ENCODE measurements at regions not wholly inside any gene's neighbourhood (a gene's known extent, or its start where the extent isn't known, plus 50 kb on each side); places are given as distances from the start of the nearest gene placed in this dataset.

DNA sequence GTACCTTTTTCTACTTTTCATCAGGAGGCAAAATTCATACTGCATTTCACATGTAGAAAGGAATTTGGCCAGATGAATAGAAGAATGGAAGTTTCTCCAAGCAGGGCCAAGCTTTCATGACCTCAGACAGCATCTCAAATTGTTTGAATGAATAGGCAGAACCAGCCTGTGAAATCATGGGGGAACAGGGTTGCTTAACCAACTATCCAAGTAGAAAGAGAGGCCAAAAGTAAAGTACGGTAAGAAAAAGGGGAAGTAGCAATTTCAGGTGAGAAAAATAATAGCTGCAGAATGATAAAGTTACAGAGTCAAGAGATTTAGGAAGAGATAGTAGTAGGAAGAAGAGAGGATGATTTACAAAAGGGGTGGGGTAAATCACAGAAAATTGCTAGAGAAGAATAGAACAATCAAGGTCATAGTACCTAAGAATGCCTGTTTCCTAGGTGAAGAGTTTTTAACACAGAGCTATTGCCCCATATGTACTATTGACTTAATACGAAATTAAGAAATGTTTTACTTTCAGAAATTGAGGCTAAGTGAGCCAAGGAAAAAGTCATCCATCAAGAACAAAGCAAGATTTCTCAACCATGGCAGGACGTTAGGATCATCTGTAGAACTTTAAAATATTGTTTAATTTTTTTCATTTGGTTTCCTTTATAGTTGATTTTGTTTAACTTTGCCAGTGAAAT is 177.1 kb upstream of the TET2 start:
- Mint-ChIP-seq H3K4me1 (peaks cover 22% of the 10 kb centered on the region), H3K27ac (no peak overlapping the region), H3K4me3 (no peak overlapping the region), H3K36me3 (ENCODE audit: low read depth) (peaks cover 2% of the 10 kb centered on the region), H3K27me3 (peaks cover 5% of the 10 kb centered on the region), H3K9me3 (peaks cover 2% of the 10 kb centered on the region)
- POLR2A ChIA-PET = no interaction called here
- CTCF ChIA-PET = interaction anchor here (0.7 to 1.6 kb wide), 2 partner anchors 14 to 1234 kb away, joined by 3 read pairs; no protein-coding TSS in a partner anchor
- no peak for DNase-seq

DNA sequence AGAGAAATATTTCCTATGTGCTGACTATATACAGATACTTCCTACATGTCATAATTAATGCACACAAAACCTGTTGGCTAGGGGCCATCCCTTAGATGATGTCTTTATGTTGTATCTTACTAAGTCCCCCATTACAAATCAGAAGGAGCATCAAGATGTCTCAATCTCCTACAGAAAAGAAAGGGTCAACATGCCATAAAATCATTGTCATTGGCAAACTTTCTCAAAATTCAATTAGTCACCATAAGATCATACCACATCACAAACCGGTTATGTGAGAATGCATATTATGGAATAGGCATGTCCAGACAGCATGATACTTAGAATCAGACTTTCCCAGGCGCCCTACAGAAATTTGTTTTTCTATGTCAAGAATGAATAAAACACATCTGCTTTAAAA is 175.2 kb upstream of the TET2 start:
- H3K27ac Mint-ChIP-seq = no peak overlapping the region
- no peaks in the 10 kb centered on the region for H3K9me3 Mint-ChIP-seq
- peaks cover 5% of the 10 kb centered on the region for H3K27me3 Mint-ChIP-seq
- DNase-seq = no peak
- no peak overlapping the region for H3K4me3 Mint-ChIP-seq
- ChIA-PET POLR2A (no interaction called here), CTCF (interaction anchor here (1.6 kb wide), 1 partner anchor 12 kb away, joined by 3 read pairs; no protein-coding TSS in a partner anchor)
- peaks cover 2% of the 10 kb centered on the region for H3K36me3 Mint-ChIP-seq (ENCODE audit: low read depth)
- H3K4me1 Mint-ChIP-seq = peaks cover 17% of the 10 kb centered on the region

DNA sequence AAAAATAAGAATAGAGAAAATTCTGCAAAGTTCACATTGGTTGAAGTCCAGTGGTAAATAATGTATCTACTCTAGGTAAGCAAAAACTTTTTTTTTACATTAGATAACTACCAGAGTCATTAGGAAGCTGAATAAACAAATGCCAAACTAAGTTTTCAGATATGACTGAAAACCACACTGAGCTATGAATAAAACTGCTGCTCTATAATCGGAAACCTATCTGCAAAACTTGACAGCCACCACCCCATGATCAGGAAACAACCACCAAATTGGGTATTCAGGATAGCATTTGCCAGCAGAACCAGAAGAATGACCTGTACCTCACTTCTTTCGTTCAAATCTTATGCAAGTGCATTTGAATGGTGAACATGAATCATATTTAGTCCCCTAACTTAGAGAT is 173.0 kb upstream of the TET2 start:
- CTCF ChIA-PET = no interaction called here
- Mint-ChIP-seq H3K36me3 (ENCODE audit: low read depth) (peaks cover 2% of the 10 kb centered on the region), H3K4me1 (peaks cover 9% of the 10 kb centered on the region), H3K27me3 (peaks cover 5% of the 10 kb centered on the region), H3K9me3 (peaks cover 4% of the 10 kb centered on the region), H3K4me3 (no peak overlapping the region), H3K27ac (no peak overlapping the region)
- POLR2A ChIA-PET = no interaction called here
- no peak for DNase-seq

DNA sequence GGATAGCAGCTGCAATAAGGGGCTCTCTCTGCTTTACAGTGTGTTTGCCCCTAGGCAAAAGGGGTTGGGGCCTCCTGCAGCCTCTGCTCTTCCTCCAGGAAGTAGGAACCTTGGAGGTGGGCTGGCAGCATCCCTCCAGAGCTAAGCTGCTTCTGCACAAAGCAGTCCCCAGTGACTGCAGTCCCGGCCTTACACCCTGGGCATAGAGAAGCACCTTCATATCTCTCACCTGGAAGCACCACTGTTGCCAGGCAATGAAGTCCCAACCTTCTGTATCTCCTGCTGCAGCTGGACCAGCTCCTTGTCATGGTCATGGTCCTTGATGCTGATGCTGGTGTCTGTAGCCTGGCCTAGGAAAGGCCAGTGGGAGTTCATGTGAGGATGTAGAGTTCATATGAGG is 171.1 kb upstream of the TET2 start:
- ChIA-PET CTCF (no interaction called here), POLR2A (no interaction called here)
- no peak for DNase-seq
- no peak overlapping the region for H3K4me3 Mint-ChIP-seq
- peaks cover 11% of the 10 kb centered on the region for H3K9me3 Mint-ChIP-seq
- no peaks in the 10 kb centered on the region for H3K36me3 Mint-ChIP-seq (ENCODE audit: low read depth)
- no peak overlapping the region for H3K27ac Mint-ChIP-seq
- H3K27me3 Mint-ChIP-seq = no peaks in the 10 kb centered on the region
- peaks cover 9% of the 10 kb centered on the region for H3K4me1 Mint-ChIP-seq

DNA sequence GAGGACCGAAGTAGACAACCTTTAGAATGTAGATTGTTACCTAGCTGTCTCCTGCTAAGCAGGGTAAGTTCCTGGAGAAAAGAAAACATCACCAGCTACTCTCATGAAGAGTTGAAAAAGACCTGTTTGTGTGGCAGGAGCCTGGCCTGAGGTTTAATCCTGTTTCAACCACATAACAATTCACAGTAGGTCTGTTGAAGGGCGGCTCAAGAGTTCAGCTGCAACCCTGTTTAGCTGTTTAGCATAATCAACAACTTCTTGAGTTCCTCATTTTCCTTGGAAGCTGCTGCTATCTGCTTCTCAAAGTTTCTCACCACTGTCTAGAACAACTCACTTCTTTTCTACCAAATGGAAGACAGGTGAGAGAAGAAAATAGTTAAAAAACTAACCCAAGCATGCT is 170.4 kb upstream of the TET2 start:
- H3K4me1 Mint-ChIP-seq = peaks cover 9% of the 10 kb centered on the region
- H3K36me3 Mint-ChIP-seq (ENCODE audit: low read depth) = no peaks in the 10 kb centered on the region
- H3K27ac Mint-ChIP-seq = no peak overlapping the region
- peaks cover 11% of the 10 kb centered on the region for H3K9me3 Mint-ChIP-seq
- POLR2A ChIA-PET = no interaction called here
- CTCF ChIA-PET = no interaction called here
- H3K27me3 Mint-ChIP-seq = no peaks in the 10 kb centered on the region
- DNase-seq = no peak
- no peak overlapping the region for H3K4me3 Mint-ChIP-seq

DNA sequence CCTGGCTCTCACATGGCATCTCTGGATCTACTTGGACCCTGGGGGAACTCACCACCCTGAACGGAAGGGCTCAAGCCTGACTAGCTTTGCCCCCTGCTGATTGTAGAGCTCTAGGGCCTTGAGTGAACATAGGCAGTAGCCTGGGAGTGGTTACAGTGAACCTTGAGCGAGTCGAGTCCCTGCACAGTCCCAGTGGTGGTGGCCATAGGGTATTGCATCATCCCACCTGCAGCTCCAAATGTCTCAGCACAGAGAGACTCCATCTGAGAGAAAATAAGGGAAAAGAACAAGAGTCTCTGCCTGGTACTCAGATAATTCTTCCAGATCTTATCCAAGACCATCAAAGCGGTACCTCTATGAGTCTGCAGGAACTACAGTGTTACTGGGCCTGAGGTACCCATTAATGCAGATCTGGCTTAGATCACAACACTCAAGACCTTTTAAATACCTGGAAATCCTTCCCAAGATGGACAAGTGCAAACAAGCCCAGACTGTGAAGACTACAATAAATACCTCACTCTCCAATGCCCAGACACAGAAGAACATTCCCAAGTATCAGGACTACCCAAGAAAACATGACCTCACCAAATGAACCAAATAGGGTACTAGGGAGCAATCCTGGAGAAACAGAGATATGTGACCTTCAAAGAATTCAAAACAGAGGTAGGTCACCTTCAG is 167.5 kb upstream of the TET2 start:
- no peaks in the 10 kb centered on the region for H3K27me3 Mint-ChIP-seq
- DNase-seq = no peak
- H3K36me3 Mint-ChIP-seq (ENCODE audit: low read depth) = no peaks in the 10 kb centered on the region
- H3K4me3 Mint-ChIP-seq = no peak overlapping the region
- ChIA-PET POLR2A (no interaction called here), CTCF (no interaction called here)
- H3K27ac Mint-ChIP-seq = no peak overlapping the region
- peaks cover 13% of the 10 kb centered on the region for H3K9me3 Mint-ChIP-seq
- H3K4me1 Mint-ChIP-seq = no peaks in the 10 kb centered on the region

DNA sequence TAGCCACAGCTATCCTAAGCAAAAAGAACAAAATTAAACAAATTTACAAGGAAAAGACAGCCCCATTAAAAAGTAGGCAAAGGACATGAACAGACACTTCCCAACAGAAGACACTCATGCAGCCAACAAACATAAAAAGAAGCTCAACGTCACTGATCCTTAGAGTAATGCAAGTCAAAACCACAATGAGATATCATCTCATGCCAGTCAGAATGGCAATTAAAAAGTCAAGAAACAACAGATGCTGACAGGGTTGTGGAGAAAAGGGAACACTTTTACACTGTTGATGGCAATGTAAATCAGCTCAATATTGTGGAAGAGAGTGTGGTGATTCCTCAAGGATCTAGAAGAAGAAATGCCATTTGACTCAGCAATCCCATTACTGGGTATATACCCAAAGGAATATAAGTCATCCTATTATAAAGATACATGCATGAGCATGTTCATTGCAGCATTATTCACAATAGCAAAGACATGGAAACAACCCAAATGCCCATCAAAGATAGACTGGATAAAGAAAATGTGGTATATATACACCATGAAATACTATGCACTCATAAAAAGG is 163.0 kb upstream of the TET2 start:
- DNase-seq = no peak
- POLR2A ChIA-PET = no interaction called here
- Mint-ChIP-seq H3K36me3 (ENCODE audit: low read depth) (no peaks in the 10 kb centered on the region), H3K27me3 (no peaks in the 10 kb centered on the region), H3K4me1 (no peaks in the 10 kb centered on the region), H3K4me3 (no peak overlapping the region), H3K27ac (no peak overlapping the region), H3K9me3 (peaks cover 10% of the 10 kb centered on the region)
- CTCF ChIA-PET = interaction anchor here (0.9 kb wide), 1 partner anchor 13 kb away, joined by 3 read pairs; no protein-coding TSS in a partner anchor

DNA sequence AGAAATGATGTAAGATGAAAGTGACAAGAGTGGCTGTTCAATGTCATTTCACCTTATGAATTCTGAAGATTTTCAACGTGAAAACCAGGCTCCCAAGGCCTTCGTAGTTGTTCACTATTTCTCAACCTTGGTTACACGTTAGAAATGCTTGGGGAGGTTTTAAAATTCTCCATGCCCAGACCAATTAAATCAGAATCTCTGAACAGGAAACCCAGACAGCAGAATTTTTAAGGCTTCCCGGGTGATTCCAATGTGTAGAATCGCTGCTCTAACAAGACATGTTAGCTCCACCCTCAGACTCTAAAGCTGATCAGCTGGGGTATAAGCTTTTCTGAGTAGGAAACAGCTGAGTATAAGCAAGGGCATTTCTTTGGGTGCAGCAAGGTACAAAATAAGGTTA is 160.4 kb upstream of the TET2 start:
- CTCF ChIA-PET = interaction anchor here (0.6 kb wide), 1 partner anchor 129 kb away, joined by 6 read pairs; no protein-coding TSS in a partner anchor
- no peaks in the 10 kb centered on the region for H3K27me3 Mint-ChIP-seq
- no peak for DNase-seq
- H3K36me3 Mint-ChIP-seq (ENCODE audit: low read depth) = no peaks in the 10 kb centered on the region
- no peak overlapping the region for H3K27ac Mint-ChIP-seq
- H3K4me3 Mint-ChIP-seq = no peak overlapping the region
- no peaks in the 10 kb centered on the region for H3K4me1 Mint-ChIP-seq
- peaks cover 2% of the 10 kb centered on the region for H3K9me3 Mint-ChIP-seq
- POLR2A ChIA-PET = no interaction called here

DNA sequence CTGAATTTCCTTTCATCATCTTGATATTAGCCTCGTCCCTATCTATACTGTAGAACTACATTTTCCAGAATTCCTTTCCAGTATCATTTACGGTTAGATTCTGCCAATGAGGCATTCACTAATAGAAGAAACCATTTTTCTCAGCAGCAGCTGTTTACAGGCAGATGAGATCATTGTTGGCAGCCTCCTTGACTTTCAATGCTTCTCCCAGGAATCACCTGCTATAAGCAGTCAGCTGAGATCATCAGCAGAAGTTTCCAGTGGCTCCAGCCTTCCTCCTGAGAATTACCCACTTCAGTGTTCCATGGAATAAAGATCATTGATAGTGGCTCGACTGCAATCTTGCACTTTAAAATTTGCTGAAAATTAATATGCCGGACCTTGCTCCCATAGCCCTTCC is 157.3 kb upstream of the TET2 start:
- CTCF ChIA-PET = no interaction called here
- Mint-ChIP-seq H3K4me1 (no peaks in the 10 kb centered on the region), H3K9me3 (peaks cover 5% of the 10 kb centered on the region), H3K4me3 (no peak overlapping the region), H3K27ac (no peak overlapping the region), H3K36me3 (ENCODE audit: low read depth) (no peaks in the 10 kb centered on the region), H3K27me3 (no peaks in the 10 kb centered on the region)
- no peak for DNase-seq
- POLR2A ChIA-PET = no interaction called here

DNA sequence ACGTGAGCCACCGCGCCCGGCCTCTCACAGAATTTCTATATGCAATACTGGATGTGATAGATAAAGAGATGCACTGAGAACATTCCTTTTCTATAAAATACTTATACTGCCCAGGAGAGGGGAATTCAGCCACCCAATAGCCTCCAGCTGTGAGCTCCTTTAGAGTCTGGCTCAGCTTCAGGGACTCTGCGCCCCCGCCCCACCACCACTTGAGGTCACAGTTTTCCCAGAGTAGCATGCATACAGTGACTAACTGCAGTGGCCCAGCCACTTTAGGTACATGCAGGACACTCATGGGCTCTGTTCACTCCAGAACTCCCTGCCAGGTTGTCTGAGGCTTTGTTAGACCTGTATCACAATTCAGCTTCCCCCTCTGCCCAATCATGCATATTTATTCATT is 144.4 kb upstream of the TET2 start:
- H3K27ac Mint-ChIP-seq = no peak overlapping the region
- POLR2A ChIA-PET = no interaction called here
- H3K27me3 Mint-ChIP-seq = no peaks in the 10 kb centered on the region
- DNase-seq = no peak
- H3K4me1 Mint-ChIP-seq = no peaks in the 10 kb centered on the region
- H3K36me3 Mint-ChIP-seq (ENCODE audit: low read depth) = no peaks in the 10 kb centered on the region
- no peak overlapping the region for H3K4me3 Mint-ChIP-seq
- H3K9me3 Mint-ChIP-seq = peaks cover 3% of the 10 kb centered on the region
- CTCF ChIA-PET = interaction anchor here (0.7 kb wide), 1 partner anchor 20 kb away, joined by 6 read pairs; no protein-coding TSS in a partner anchor

DNA sequence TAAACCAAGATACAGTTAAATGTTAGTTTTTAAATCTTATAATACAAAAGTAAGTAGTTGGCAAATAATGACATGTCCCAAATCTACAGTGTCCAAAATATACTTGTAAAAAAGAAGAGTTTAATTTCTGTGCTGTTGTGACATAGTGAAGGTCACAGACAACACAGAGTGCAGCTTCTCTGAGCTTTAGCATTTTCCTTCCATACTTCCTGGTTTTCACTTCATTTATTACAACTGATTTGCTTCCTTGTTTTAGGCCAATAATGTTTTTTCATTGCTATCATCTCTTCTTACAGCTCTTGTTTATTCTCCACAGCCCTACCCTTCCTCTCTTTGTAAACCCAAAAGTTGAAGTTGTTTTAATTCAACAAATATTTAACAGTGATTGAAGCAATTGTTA is 132.4 kb upstream of the TET2 start:
- DNase-seq = no peak
- POLR2A ChIA-PET = no interaction called here
- Mint-ChIP-seq H3K4me1 (no peaks in the 10 kb centered on the region), H3K27me3 (peaks cover 5% of the 10 kb centered on the region), H3K9me3 (peaks cover 6% of the 10 kb centered on the region), H3K36me3 (ENCODE audit: low read depth) (no peaks in the 10 kb centered on the region), H3K27ac (no peak overlapping the region), H3K4me3 (no peak overlapping the region)
- CTCF ChIA-PET = no interaction called here

DNA sequence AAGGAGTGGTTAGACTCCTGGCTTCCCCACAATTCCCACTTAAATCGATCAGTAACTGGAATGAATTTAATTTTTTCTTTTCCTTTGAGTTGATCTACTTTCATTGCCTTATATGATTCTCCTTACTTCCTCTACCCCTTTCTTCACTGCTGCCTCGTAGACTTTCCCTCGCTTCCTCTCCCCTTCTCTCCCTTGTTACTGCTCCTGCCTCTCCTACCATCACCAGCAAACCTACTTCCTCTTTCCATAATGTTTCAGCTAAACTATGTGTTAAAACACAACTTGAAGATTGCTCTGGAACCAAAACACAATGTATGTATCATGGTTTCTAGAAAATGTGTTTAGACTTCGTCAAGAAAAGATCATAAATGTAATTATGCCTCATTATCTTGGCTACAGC is 132.0 kb upstream of the TET2 start:
- Mint-ChIP-seq H3K27ac (no peak overlapping the region), H3K9me3 (peaks cover 6% of the 10 kb centered on the region), H3K4me3 (no peak overlapping the region), H3K27me3 (peaks cover 5% of the 10 kb centered on the region), H3K36me3 (ENCODE audit: low read depth) (no peaks in the 10 kb centered on the region), H3K4me1 (no peaks in the 10 kb centered on the region)
- ChIA-PET CTCF (no interaction called here), POLR2A (no interaction called here)
- no peak for DNase-seq

DNA sequence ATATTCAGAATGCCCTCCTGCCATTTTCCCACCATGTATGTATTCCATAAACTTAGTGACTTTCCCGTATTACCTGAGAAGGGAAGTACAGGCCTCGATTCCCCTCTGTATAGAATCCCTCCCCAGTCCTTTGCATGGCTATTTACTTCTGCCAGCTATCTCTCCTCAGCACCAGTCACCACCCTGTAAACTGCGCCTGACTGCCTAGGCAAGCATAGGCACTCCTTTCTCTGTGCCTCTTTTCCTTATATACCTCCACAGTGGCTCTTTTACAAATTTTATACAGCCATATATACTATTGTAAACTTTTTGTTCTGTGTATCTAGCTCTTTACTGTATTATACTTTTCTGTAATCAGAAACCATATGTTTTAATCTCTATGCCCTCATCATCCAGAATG is 130.9 kb upstream of the TET2 start:
- DNase-seq = no peak
- peaks cover 1% of the 10 kb centered on the region for H3K27me3 Mint-ChIP-seq
- no peak overlapping the region for H3K27ac Mint-ChIP-seq
- ChIA-PET CTCF (interaction anchor here (0.6 kb wide), 1 partner anchor 47 kb away, joined by 3 read pairs; no protein-coding TSS in a partner anchor), POLR2A (no interaction called here)
- no peaks in the 10 kb centered on the region for H3K36me3 Mint-ChIP-seq (ENCODE audit: low read depth)
- no peak overlapping the region for H3K4me3 Mint-ChIP-seq
- no peaks in the 10 kb centered on the region for H3K4me1 Mint-ChIP-seq
- no peaks in the 10 kb centered on the region for H3K9me3 Mint-ChIP-seq

Measured in activated CD4-positive, alpha-beta memory T cell treated with anti-CD3 and anti-CD28 coated beads, Interleukin-2, amount 10 ng/mL, durations not matched to agents 7 days and 5 days (primary cell).